Endothelial cell of umbilical vein (primary cell): ENCODE measurements at regions not wholly inside any gene's neighbourhood (a gene's known extent, or its start where the extent isn't known, plus 50 kb on each side); places are given as distances from the start of the nearest gene placed in this dataset.
"Not testable (repeated sequence)": the region's sequence is repeated elsewhere in the genome, so short reads cannot be mapped to it uniquely, and the experiment has no call there.

Experiments used
- BruUV-seq: library from RNA; stranded (reverse); fragments of 400-500 nt; replicated peaks from 2 replicates; lab custom pipeline; 2021; lab: Mats Ljungman, UMichigan
- CTCF ChIA-PET: fragments of 300-600, 350-600 bp; sonication (Branson Sonifier 250); formaldehyde crosslinking; loops from one replicate; lab custom pipeline; 2021; ENCODE audit warnings: antibody characterized with exemption, inconsistent platforms; lab: Charles Lee
- POLR2A ChIA-PET: fragments of 300-600, 350-600 bp; sonication (Branson Sonifier 250); formaldehyde crosslinking; loops from one replicate; lab custom pipeline; 2021; ENCODE audit warnings: antibody characterized with exemption, inconsistent platforms; lab: Charles Lee
- DNase-seq: peaks from one replicate; pipeline ENCODE4 v3.0.0-alpha.2; 2011; ENCODE audit warnings: low read depth, low spot score
- FAIRE-seq: peaks from 2 replicates; lab custom pipeline; 2011; peaks lifted over from hg19 to GRCh38; lab: Jason Lieb, UNC
- H2AFZ ChIP-seq: 2 replicates; pipeline ENCODE4 v1.6.0; 2012; ENCODE audit warnings: low read depth, low read length, control low read depth, inconsistent platforms
- H3K27ac ChIP-seq: 2 replicates; pipeline ENCODE4 v1.5.1; 2011; ENCODE audit warnings: low read depth, mild to moderate bottlenecking, control low read depth, low read length, moderate library complexity; ENCODE audit not compliant: insufficient read depth
- H3K27me3 ChIP-seq, 2 experiments: 2 replicates each; pipeline versions ENCODE4 v1.6.0 to v1.6.1; 2011; ENCODE audit warnings: low read length in 2 of 2, mixed read lengths in 1 of 2; ENCODE audit not compliant: control insufficient read depth in 2 of 2, insufficient read depth in 2 of 2
- H3K36me3 ChIP-seq, 2 experiments: 2 replicates in 1 of 2; 3 replicates in 1 of 2; pipeline ENCODE4 v1.5.1; 2011; ENCODE audit warnings: low read length in 2 of 2, mild to moderate bottlenecking in 1 of 2, moderate library complexity in 1 of 2; ENCODE audit not compliant: control insufficient read depth in 2 of 2, insufficient read depth in 2 of 2; ENCODE audit errors: extremely low read depth in 1 of 2
- H3K4me1 ChIP-seq: 3 replicates; pipeline ENCODE4 v1.5.1; 2011; ENCODE audit warnings: mild to moderate bottlenecking, low read length; ENCODE audit not compliant: control insufficient read depth, insufficient read depth; ENCODE audit errors: extremely low read depth
- H3K4me2 ChIP-seq: 2 replicates; pipeline ENCODE4 v1.6.1; 2011; ENCODE audit warnings: low read length, control low read depth, mixed read lengths; ENCODE audit not compliant: insufficient read depth
- H3K4me3 ChIP-seq, 3 experiments: fragments of 200-600 bp in 1 of 3; sonication (generic), shearing (Covaris generic) in 1 of 3; replicated peaks in 1 of 3; 2 replicates each; pipeline ENCODE4 v1.5.1; 2011 to 2016; ENCODE audit warnings: control low read depth in 3 of 3, low read length in 3 of 3, mild to moderate bottlenecking in 2 of 3, inconsistent platforms in 1 of 3, low read depth in 1 of 3, moderate library complexity in 1 of 3; ENCODE audit not compliant: insufficient read depth in 1 of 3
- H3K79me2 ChIP-seq: 2 replicates; pipeline ENCODE4 v1.6.0; 2012; ENCODE audit warnings: low read length, inconsistent platforms; ENCODE audit not compliant: control insufficient read depth, insufficient read depth
- H3K9ac ChIP-seq: replicated peaks from 2 replicates; pipeline ENCODE3; 2011; ENCODE audit warnings: low read length, control low read depth; ENCODE audit not compliant: insufficient read depth; ENCODE audit errors: extremely low read depth
- H3K9me1 ChIP-seq: replicated peaks from 3 replicates; pipeline ENCODE4 v1.6.0; 2011; ENCODE audit warnings: mild to moderate bottlenecking, low read length; ENCODE audit not compliant: control insufficient read depth, insufficient read depth; ENCODE audit errors: extremely low read depth
- H3K9me3 ChIP-seq: replicated peaks from 2 replicates; pipeline ENCODE4 v1.5.1; 2012; ENCODE audit warnings: low read length, inconsistent platforms; ENCODE audit not compliant: control insufficient read depth, insufficient read depth
- H4K20me1 ChIP-seq: replicated peaks from 2 replicates; pipeline ENCODE3; 2011; ENCODE audit warnings: mild to moderate bottlenecking, low read length; ENCODE audit not compliant: control insufficient read depth, insufficient read depth; ENCODE audit errors: extremely low read depth
- EZH2 ChIP-seq: IDR thresholded peaks from 2 replicates; pipeline ENCODE4 v1.6.1; 2012; ENCODE audit warnings: borderline replicate concordance, low read depth, mild to moderate bottlenecking, moderate library complexity, low read length, inconsistent platforms; ENCODE audit not compliant: severe bottlenecking
- FOS ChIP-seq: IDR thresholded peaks from 2 replicates; pipeline ENCODE4 v1.6.1; 2011; ENCODE audit warnings: mild to moderate bottlenecking, low read length, moderate library complexity, borderline replicate concordance; ENCODE audit not compliant: insufficient read depth
- GATA2 ChIP-seq: IDR thresholded peaks from 2 replicates; pipeline ENCODE4 v1.7.0; 2011; ENCODE audit warnings: low read depth, mild to moderate bottlenecking, moderate library complexity, mixed read lengths, low read length; ENCODE audit not compliant: insufficient read length, insufficient read depth
- JUN ChIP-seq: IDR thresholded peaks from 2 replicates; pipeline ENCODE4 v1.6.1; 2011; ENCODE audit warnings: borderline replicate concordance, low read depth; ENCODE audit not compliant: insufficient read length, insufficient read depth
- MYC ChIP-seq: IDR thresholded peaks from one replicate; pipeline ENCODE4 v1.6.1; 2011; ENCODE audit warnings: mild to moderate bottlenecking, low read depth, low read length
- POLR2A ChIP-seq: IDR thresholded peaks from 2 replicates; pipeline ENCODE4 v1.6.1; 2012; ENCODE audit warnings: low read depth, mild to moderate bottlenecking, control low read depth, low read length
- POLR2AphosphoS5 ChIP-seq: IDR thresholded peaks from 2 replicates; pipeline ENCODE4 v1.6.1; 2012; ENCODE audit warnings: low read depth, mild to moderate bottlenecking, control low read depth, low read length, moderate library complexity; ENCODE audit not compliant: insufficient read depth
- dilution Hi-C: fragments of 300-500 bp; cut with MboI; formaldehyde crosslinking; loops from one replicate; pipeline ENCODE4 v1.15.0; 2019; ENCODE audit warnings: low sequenced_read_pairs; ENCODE audit not compliant: extremely low pct_ligation_motif_present
- intact Hi-C: fragments of 100-400 bp; cut with micrococcal nuclease; formaldehyde crosslinking; loops from one replicate; pipeline ENCODE4 v1.10.0; 2022
- TF ChIP-seq, protein P1 (sequence below), 2 donors: IDR thresholded peaks; 1 replicate in 1 of 2; 2 replicates in 1 of 2; pipeline ENCODE4 v1.5.1; 2011; ENCODE audit warnings: low read length in 2 of 2, mild to moderate bottlenecking in 2 of 2, moderate library complexity in 2 of 2, control low read depth in 1 of 2, inconsistent platforms in 1 of 2, low read depth in 1 of 2; ENCODE audit not compliant: insufficient read depth in 1 of 2; ENCODE audit errors: extremely low read depth in 1 of 2
- TF ChIP-seq, protein P2 (sequence below): IDR thresholded peaks from 2 replicates; pipeline ENCODE4 v1.6.1; 2011; ENCODE audit not compliant: insufficient read depth, insufficient read length

DNA sequence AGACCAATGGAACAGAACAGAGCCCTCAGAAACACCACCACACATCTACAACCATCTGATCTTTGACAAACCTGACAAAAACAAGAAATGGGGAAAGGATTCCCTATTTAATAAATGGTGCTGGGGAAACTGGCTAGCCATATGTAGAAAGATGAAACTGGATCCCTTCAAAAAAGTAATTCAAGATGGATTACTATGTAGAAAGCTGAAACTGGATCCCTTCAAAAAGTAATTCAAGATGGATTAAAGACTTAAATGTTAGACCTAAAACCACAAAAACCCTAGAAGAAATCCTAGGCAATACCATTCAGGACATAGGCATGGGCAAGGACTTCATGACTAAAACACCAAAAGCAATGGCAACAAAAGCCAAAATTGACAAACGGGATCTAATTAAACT, 221.6 kb upstream of the EDNRA start:
- POLR2A ChIA-PET, H3K36me3 ChIP-seq, H3K9ac ChIP-seq, intact Hi-C loops, BruUV-seq, H3K27me3 ChIP-seq, H3K4me1 ChIP-seq, H3K4me2 ChIP-seq, H2AFZ ChIP-seq, FAIRE-seq, H3K9me3 ChIP-seq, H3K27ac ChIP-seq, H4K20me1 ChIP-seq, H3K9me1 ChIP-seq, CTCF ChIA-PET, H3K4me3 ChIP-seq, dilution Hi-C loops, DNase-seq, H3K79me2 ChIP-seq: not testable (repeated sequence)

DNA sequence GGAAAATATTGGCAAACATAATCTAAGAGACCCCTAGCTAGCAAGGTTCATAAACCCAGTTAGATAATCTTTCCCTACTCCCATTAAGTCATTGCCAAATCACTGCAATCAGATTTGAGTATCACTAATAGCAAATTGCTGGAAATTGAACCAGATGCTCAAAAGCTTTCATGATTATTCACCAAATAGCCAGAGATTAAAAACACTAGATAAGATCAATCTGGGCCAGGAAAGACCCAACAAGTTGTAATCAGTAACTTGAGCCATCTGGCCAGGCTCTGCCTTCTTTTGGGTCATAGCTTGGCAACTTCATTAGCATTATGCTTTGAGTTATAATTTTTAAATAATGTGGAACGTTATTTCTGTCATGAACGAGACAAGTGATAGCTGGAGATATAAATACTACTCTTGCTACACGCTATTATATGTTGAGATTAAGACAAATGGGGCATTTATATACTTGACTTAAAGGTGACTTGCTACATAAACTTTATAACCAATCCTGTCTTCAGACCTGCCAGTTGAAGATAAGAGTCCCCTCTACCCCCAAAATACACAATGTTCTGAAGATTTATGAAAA, 196.6 kb upstream of the EDNRA start:
- ChIA-PET POLR2A (no interaction called here), CTCF (interaction anchor here (1.5 kb wide), 1 partner anchor 123 kb away, joined by 3 read pairs; no protein-coding TSS in a partner anchor)
- FAIRE-seq, result no peak
- Histone ChIP-seq H3K4me1 (no peaks in the 10 kb centered on the region), H3K9ac (no peak overlapping the region), H3K9me3 (no peaks in the 10 kb centered on the region), H2AFZ (no peak overlapping the region), H3K27me3 (peaks cover 0 to 1% of the 10 kb centered on the region in 2 experiments), H4K20me1 (no peaks in the 10 kb centered on the region), H3K9me1 (no peaks in the 10 kb centered on the region), H3K4me2 (no peak overlapping the region), H3K4me3 (no peak overlapping the region), H3K36me3 (no peaks in the 10 kb centered on the region), H3K27ac (no peak overlapping the region), H3K79me2 (no peaks in the 10 kb centered on the region)
- dilution Hi-C loops (no loop called here), intact Hi-C loops (no loop called here)
- no peak for DNase-seq
- TF ChIP-seq FOS, result no peak
- no peak for TF ChIP-seq POLR2A
- TF ChIP-seq GATA2, result no peak
- TF ChIP-seq POLR2AphosphoS5, result no peak
- no peak for TF ChIP-seq MYC
- TF ChIP-seq EZH2, result no peak
- TF ChIP-seq, protein P1, sequence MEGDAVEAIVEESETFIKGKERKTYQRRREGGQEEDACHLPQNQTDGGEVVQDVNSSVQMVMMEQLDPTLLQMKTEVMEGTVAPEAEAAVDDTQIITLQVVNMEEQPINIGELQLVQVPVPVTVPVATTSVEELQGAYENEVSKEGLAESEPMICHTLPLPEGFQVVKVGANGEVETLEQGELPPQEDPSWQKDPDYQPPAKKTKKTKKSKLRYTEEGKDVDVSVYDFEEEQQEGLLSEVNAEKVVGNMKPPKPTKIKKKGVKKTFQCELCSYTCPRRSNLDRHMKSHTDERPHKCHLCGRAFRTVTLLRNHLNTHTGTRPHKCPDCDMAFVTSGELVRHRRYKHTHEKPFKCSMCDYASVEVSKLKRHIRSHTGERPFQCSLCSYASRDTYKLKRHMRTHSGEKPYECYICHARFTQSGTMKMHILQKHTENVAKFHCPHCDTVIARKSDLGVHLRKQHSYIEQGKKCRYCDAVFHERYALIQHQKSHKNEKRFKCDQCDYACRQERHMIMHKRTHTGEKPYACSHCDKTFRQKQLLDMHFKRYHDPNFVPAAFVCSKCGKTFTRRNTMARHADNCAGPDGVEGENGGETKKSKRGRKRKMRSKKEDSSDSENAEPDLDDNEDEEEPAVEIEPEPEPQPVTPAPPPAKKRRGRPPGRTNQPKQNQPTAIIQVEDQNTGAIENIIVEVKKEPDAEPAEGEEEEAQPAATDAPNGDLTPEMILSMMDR (IDR thresholded peaks at IDR 0.05; ENCODE audit: extremely low read depth in 1 of 2, insufficient read depth in 1 of 2, low read depth in 1 of 2, low read length in 2 of 2), result no peak
- TF ChIP-seq, protein P2, sequence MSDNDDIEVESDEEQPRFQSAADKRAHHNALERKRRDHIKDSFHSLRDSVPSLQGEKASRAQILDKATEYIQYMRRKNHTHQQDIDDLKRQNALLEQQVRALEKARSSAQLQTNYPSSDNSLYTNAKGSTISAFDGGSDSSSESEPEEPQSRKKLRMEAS, result no peak
- TF ChIP-seq JUN, result no peak
- no TSS peak for BruUV-seq
